GM19395 (cell line): ENCODE measurements at regions not wholly inside any gene's neighbourhood (a gene's known extent, or its start where the extent isn't known, plus 50 kb on each side); places are given as distances from the start of the nearest gene placed in this dataset.
"Not testable (repeated sequence)": the region's sequence is repeated elsewhere in the genome, so short reads cannot be mapped to it uniquely, and the experiment has no call there.

Experiments used
- ATAC-seq: cut with Tn5 transposase; IDR thresholded peaks from one replicate; pipeline ENCODE4 v1.9.1; 2021; ENCODE audit warnings: mild to moderate bottlenecking, moderate library complexity; ENCODE audit not compliant: unreplicated experiment

DNA sequence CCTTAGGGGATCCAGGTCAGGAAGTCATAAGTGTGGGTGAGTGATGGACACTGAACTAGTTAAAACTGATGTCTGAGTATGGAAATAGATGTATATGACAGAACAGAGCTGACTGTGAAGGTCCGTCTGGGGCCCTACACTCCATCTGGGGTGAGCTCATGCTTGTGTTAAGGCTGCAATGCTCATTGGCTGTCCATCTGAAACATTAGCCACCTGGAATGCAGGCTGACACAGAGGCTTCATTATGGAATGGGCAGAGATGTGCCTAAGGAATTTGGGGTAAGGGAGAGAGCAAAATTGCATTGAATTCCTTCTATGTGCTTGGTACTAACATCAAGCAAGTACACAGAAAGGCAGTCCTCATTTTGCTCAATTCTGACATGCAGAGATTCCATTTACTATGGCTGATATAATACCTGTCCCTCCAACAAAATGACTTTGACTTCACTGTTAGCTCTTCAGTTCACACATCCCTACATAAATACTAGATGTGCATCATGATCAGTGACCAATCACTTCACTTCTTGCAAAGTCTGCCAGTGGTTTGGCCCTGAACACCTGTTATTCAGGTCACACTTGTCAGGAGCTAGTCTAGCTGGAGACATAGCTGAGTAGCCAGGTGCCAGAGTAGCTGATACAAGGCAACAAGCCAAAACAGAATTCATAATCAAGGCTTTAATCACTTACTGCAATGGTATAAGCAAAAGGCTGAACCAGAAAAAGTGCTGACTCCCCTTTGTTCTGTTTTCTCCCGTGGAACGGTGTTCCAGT, 128.9 kb upstream of the VWC2 start:
- no peak for ATAC-seq

DNA sequence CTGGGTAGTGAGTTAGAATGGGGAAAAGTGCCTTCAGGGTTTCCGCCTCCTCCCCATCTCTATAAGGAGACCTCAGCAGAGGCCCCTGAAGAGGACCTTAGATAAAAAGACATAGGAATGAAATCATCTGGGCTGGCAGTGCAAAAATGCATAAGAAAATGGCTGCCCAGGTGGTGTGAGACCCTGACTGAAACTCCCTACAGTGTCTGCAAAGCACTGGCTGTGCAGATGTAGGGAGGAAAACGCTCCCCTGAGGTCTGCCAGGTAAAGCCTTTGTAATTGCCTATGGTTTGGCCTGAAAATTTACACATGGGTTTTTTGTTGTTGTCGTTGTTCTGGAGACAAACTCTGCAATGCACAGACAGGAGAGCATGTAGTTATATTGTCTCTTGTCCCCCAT, 128.1 kb upstream of the VWC2 start:
- no peak for ATAC-seq

DNA sequence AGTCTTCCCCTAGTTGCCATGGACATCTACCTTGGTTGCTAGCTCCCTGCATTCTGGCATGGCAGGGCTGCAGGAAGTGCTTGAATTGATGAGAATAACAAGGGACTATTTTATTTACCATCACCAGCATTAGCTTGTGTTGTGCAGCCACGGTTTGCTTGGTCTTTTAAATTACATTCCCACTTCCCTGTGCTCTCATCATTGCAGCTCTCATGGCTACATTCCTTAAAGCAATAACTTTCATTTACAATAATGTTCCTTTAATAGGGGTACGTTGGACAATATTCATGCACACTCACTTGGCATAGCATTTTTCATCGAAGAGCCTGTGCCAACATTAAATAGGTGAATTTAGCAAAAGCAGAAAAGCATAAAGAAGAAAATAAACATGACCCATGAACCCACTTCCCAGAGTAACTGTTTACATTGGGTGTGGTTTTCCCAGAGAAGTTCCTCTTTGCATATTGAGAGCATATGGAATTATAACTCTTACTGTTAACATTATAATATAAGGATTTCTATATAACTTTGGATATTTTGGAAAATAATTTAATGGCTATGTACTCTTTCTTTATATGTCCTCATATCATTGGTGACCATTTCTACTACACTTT, 113.2 kb upstream of the VWC2 start:
- no peak for ATAC-seq

DNA sequence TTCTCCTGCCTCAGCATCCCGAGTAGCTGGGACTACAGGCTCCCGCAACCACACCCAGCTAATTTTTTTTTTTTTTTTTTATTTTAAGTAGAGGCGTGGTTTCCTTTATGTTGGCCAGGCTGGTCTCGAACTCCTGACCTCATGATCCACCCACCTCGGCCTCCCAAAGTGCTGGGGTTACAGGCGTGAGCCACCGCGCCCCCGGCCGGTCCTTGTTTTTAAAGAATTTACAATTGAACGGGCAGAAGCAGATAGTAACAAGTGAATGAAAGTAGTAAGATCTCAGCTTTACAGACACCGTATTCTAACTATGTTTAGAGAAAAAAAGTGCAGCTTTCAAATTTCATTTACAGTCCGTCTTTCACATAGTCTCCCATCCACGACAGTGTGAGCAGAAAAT, 112.5 kb upstream of the VWC2 start:
- no peak for ATAC-seq

DNA sequence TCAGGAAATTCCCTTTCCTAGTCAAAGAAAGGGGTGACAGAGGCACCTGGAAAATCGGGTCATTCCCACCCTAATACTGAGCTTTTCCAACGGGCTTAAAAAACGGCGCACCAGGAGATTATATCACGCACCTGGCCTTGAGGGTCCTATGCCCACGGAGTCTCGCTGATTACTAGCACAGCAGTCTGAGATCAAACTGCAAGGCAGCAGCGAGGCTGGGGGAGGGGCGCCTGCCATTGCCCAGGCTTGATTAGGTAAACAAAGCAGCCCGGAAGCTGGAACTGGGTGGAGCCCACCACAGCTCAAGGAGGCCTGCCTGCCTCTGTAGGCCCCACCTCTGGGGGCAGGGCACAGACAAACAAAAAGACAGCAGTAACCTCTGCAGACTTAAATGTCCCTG, 107.5 kb upstream of the VWC2 start:
- not testable (repeated sequence) for ATAC-seq

DNA sequence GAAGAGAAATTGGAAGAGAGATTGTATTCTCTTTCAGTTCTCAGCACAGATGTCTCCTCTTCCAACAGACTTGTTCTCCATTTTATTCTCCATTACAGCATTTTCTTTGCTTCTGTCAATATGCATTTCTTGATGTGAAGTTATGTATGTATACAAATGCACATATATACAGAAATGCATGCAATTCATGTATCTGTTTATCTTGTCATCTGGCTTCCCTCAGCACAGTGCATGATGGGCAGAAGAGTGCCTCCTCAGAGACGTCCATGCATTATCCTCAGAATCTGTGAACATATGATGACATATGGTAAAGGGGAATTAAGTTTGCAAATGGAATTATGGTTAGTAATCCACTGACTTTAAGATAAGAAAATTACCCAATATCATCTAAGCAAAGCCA, 106.7 kb upstream of the VWC2 start:
- ATAC-seq: no peak

DNA sequence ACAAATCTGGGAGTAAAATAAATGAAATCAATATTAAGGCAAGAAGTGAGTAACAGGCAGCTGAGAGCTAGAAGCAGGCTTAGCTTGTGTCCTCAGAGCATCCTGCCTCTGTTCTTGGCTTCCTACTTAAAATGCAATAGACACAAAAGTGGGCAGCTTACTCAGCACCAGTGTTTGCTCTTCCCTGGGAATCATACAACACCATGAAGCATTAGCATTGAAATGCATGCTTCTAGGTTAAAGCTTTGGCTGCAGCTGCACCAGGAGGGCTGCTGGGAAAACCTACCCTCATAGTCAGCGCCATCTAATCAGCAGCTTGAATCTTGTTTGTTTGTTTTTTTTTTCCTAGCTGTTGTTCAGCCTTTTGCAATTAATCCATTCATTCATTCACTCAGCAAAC, 104.2 kb upstream of the VWC2 start:
- ATAC-seq: no peak

DNA sequence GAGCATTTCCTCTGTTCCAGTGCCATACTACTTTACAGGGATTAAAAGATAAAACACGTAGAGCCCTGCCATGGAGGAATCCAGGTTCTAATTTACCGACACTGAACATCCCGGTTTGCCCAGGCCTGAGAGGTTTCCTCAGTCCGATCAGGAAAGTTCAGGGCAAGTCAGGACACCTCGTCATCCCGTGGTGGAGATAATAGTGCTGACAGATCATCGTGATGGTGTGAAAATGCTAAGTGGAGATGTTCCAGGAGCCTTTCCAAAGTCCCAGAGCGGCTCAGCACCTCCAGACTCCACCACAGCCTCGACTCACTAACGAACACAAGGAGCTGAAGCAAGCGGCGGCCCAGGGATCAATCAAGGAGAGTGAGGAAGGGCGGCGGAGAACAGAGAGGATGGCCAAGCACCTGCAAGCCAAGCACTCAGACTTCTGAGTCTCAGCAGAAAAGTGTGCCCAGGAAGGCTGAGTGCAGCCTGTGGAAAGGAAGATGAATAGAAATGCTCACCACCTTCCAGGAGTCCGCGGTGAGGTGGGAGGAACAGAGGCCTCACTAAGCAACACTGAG, 103.7 kb upstream of the VWC2 start:
- no peak for ATAC-seq

DNA sequence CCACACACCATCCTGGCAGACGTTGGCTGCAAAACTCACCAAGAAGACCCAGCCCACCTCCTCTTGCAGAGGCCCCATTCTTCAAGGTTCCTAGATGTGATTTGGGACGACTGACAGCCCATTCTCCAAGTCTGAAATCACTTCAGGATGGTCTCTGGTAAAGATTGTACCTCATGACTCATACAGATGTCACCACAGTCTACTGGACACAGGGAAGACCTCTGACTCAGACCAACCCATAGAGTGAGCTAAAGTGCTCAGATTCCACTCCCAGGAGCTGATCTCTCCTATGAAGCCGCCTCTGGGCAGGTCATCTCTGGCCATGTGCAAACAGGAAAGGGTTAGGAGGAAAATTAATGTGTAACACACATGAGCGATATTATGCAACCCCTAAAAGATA, 102.4 kb upstream of the VWC2 start:
- ATAC-seq: no peak

DNA sequence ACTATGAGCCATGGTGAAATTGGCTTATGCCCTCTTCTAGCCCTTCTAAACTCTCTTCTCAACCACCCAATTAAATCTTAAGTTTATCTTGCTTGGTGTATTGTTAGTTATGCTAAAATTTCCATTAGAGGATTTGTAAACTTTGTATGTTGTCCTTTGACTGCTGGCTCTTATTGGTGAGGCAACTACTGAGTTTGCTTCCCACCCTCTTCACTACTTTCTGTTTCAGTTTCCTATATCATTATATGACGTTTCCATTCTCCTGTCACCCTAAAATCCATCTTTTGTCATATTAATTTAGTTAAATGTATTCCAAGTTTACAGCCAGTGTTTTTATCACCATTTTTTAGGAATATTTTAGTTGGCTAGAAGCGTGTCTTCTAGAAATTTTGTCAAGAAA, 80.9 kb upstream of the VWC2 start:
- ATAC-seq: no peak

DNA sequence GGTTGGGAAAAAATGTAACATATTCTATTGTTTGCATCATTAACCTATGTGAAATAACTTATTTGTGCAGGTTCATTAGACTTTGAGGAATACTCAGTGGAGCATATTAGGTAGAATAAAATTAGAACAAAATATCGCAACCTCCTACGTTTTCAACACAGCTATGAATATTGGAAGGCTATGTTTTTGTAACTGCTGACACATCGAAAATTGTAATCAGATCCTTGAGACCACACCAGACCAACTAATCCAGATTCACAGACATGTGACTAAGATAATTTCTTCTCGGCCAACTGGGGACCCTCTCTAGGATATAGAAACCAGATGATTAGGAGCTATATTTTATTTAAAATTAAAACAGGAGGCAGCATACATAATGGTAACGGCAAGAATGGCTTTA, 77.5 kb upstream of the VWC2 start:
- ATAC-seq: no peak

DNA sequence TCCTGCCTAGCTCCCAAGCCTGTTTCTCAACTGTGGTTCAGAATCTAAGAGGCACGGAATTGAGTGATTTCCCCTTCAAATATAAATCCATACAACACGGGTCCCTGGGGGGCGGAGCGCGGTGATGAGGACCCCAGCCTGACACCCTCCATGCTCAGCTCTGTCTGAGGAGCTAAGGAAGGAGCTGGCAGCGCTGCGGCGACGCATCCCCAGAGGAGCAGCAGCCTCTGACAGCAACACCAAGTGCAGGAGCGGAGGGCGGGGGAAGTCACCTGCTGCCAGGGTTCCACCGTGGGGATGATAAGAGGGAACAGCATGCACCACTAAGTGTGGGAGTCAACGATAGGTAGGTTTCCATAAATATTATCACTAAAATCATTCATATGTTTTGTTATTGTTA, 72.6 kb upstream of the VWC2 start:
- ATAC-seq: no peak

DNA sequence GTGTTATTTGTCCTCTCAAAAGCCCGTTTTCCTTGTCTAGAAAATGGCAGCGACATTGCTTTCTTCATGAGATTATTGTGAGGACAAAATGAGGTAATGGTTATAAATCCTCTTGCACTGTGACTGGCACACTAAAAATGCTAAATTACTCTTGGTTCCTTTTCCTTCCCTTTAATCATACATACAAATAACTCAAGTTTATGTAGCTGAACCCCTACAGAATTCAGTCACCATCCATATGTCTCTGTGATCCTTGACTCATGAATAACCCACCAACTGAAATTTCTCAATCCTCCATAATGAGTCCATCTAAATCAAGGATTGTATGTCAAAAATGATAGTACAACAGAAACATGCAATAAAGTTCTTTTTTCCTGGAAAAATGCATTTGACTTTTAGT, 71.3 kb upstream of the VWC2 start:
- no peak for ATAC-seq

DNA sequence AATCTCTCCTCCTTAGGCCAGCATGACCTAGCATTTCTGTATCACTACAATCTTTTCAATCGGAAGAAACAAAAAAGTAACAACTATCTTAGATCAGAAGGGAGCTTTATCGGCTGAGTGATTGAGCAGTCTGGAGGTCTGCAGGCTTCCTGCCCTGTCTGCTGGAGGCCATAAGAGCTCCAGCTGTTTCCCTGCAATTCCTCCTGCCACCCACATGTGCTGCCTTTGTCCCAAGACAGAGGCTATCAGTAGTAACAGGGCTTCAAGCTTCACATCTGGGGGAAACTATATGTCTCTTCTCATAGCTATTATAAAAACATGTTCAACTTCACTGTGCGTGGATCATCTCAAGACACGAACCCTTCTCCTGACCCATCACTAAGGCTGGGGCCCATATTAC, 70.1 kb upstream of the VWC2 start:
- ATAC-seq: no peak

DNA sequence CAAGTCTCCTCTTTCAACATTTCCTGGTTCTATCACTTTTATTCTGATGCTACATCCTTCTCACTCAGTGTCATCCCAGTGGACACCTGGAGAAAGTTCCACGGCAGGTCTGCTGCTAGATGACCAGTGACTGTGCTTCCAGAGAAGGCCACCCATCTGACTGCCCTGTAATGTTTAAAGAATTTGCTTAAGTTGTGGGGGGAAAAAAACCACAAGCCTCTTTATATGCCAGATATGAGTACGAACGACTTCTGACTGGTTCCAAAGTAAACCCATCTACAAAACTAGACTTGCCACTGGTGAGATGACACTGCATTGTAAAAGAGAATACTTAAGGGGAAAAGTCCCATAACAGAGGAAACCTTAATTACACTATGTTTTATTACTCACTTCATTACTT, 69.6 kb upstream of the VWC2 start:
- ATAC-seq: no peak

DNA sequence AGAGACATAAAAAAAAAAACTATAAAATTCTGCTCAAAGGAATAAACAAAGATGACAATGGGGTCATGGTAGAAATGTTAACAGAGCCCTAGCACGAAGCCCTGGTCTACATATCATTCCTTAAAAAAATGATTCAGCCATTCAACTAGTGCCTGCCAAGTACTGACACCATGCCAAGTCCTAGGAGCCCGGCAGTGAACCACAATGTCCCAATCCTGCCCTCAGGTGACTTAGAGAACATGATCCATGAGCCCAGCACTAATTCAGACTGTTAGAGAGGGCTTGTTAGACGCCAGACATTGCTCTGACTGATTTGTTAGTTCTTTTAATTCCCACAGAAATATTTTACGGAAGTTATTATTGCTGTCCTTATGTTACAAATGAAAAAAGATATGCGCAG, 67.3 kb upstream of the VWC2 start:
- no peak for ATAC-seq

DNA sequence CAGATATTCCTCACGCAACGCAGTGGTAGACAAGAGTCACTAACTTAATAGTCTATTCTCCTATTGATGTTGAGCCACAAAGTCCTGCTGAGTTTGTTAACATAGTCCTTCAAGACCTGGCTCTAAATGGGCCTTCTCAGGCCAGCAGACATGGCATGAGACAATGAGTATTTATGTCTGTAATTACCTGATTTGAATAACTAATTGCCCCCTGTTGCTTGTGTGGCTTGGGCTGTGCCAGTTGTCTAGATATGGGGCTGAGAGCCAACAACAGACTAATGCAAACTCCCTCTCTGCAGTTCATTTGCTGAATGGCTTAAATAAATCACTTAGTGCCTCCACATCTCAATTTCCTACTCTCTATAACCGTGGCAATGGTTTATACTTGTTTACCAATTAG, 65.5 kb upstream of the VWC2 start:
- no peak for ATAC-seq

DNA sequence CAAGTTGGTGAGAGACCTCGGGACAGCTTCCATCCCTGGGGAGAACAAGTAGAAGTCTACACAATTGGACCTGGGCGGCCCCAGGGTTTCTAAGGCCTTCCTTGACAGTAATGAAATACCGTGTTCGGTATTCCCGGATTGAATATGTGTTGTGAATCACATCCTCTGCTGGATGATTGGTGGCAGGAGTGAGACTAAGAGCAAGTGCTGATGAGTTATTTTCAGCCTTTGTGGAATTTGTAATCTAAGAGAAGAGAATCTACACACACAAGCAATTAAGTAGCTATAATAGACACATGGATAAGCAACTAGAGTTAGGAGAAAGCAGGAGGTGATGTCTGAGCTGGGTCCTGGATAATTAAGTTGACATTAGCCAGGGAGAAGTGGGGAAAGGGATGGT, 64.8 kb upstream of the VWC2 start:
- ATAC-seq: no peak

DNA sequence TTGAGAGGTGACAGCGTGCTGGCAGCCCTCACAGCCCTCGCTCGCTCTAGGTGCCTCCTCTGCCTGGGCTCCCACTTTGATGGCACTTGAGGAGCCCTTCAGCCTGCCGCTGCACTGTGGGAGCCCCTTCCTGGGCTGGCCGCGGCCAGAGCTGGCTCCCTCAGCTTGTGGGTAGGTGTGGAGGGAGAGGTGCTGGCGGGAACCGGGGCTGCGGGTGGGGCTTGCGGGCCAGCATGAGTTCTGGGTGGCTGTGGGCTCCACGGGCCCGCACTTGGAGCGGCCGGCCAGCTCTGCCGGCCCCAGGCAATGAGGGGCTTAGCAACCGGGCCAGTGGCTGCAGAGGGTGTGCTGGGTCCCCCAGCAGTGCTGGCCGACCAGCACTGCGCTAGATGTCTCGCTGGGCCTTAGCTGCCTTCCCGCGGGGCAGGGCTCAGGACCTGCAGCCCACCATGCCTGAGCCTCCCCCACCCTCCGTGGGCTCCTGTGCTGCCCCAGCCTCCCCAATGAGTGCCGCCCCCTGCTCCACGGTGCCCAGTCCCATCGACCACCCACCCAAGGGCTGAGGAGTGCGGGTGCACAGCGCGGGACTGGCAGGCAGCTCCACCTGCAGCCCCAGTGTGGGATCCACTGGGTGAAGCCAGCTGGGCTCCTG, 62.2 kb upstream of the VWC2 start:
- ATAC-seq: not testable (repeated sequence)

DNA sequence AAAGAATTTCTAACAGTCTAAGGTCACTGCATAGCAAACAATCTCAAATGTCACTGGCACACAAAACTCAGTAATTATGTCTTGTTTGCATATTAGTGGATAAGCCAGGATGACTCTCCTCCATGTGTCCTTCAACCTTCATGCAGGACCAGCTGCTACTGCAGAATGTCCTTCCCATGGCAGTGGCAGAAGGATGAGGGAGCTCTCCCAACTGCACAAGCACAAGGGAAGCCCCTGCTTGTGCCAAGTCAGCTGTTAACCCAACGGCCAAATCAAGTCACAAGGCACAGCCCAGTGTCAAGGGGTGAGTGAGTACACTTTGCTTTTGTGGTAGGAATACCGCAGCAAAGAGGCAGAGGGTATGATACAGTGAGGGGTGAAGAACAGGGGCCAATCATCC, 59.3 kb upstream of the VWC2 start:
- no peak for ATAC-seq

DNA sequence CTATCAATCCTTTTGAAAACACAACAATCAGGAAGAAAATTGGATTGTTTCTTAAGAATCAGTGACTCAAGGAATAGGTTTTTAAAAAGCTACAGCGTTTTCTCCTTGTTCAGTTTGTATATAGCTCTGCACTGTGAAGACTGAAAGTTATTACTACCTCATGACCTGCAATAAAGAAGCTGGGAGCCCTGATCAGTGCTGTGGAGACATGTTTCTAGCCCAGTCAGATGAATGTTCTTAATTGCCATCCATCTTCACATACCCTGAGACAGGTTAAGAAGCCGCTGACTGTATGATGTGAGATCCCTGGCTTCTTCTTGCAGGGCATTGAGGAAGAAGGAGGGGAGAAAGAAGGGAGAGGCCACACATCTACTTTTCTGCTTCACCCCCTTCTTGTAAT, 58.0 kb upstream of the VWC2 start:
- no peak for ATAC-seq

DNA sequence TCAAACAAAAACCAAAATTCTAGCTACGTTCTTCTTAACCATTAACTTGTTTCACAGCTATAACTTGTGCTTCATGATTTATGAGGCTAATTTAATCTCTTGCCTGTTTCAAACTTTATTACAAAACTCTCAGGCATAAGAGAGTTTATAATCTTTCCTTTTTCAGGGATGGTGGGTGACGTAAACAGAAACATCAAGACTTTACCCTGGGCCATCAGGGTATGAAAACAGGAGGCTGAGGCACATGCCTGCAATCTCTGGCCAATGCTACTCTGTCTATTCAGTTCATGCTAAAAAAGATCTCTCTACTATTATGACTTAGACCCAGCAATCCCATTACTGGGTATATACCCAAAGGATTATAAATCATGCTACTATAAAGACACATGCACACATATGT, 55.9 kb upstream of the VWC2 start:
- ATAC-seq: no peak
